ENCODE measurements at regions not wholly inside any gene's neighbourhood (a gene's known extent, or its start where the extent isn't known, plus 50 kb on each side); places are given as distances from the start of the nearest gene placed in this dataset.
"Not testable (repeated sequence)": the region's sequence is repeated elsewhere in the genome, so short reads cannot be mapped to it uniquely, and the experiment has no call there.

DNA sequence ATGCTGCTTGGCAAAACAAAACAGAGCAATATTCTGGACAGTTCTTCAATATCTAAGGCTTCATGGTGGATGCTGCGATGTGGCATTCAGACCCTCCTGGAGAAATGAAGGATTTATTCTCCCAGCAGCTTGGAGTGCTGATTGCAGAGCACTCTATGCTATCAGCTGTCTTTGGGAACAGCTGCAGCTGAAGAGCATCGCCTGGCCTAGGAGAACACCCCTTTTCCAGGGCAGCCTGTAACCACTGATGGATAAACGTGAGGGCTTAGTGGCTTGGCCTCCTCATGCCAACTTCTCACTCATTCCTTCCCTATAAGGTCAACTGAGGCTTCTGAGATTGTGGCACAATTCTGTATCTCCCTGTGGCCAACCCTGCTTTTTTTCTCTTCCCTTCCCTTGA is 638.1 kb upstream of the CNTNAP2 start:
- intact Hi-C loops (cut with micrococcal nuclease): no loop called here

DNA sequence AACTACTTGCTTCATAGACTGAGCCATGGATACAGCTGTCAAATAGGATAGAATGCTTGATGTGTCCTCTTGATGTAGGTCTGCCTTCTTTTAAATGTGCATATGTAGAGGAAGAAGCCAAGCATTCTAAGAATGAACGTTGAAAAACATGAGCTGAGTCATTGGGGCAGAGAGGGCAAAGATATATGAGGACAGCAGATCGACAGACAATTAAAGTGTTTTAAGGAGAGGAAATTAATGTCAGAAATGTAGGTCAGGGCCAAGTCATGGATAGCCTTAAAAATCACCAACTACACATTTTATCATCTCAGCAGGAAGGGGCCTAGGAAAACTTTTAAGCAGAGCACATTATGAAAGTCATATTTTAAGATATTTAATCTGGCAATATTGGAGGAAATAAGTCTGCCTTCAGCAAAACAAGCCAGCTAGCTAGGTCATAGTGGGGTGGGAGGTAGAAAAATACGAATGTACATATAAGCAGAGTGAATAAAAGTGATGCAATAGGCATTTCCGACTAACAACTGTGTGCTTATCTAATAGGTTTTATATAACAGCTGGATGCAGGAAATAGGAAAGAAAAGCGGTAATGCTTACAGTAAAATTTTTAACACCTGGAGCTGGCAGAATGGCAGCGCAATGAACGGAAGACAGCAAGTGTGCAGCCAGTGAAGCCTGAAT is 638.3 kb upstream of the TPK1 start:
- intact Hi-C loops (cut with micrococcal nuclease): no loop called here

GRCh38 chr7:145471883-145472282 is 636.0 kb upstream of the TPK1 start:
- intact Hi-C loops (cut with micrococcal nuclease): no loop called here

DNA sequence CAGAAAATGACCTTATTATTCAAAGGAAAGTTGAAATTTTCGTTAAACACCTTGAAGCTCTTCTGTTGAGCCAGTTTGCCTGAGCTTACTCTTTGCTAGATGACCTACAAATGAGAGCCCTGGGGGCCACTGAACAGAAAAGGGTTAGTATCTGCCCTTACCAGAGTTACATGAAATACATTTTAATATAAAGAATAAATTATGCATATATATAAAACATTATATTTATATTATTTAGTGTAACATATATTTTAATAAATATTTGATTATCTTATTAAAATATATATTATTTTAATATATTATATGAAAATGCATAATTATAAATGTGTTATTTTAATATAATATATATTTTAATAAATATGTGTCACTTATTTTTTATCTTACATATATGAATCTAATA is 628.4 kb upstream of the TPK1 start:
- intact Hi-C loops (cut with micrococcal nuclease): no loop called here

- intact Hi-C loops (cut with micrococcal nuclease): no loop called here
Measured at GRCh38 chr7:145462463-145462862, 626.6 kb upstream of the TPK1 start.

DNA sequence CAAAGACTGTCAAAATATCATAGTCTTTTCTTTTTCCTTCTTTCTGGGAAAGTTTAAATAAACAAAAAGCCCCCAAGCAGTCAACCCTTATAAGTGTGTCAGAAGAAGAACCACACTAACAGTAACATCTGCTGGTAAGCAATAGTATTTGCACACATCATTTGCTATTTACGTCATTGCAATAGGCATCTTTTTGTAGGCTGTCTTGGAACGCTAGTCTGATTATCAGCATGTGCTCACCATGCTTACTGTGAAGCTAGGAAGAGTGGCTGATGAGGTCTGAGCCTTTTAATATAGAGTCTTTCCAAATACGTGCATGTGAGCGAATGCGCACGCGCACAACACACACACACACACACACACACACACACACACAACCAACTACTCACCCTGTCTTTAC is 599.0 kb upstream of the TPK1 start:
- intact Hi-C loops (cut with micrococcal nuclease): no loop called here

DNA sequence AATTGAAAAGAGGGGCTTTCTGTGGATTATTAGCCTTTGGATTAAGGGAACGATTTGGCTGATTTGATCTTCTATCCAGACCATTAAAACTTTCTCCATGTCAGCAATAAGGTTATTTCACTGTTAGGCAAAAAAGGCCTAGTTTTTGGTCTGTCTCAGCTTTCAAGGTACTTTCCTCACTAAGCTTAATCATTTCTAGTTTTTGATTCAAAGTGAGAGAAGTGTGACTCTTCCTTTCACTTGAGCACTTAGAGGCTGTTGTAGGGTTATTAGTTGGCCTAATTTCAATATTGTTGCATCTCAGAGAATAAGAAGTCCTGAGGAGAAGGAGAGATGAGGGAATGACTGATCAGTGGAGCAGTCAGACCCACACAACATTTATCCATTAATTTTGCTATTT is 596.0 kb upstream of the TPK1 start:
- intact Hi-C loops (cut with micrococcal nuclease): no loop called here

- intact Hi-C loops (cut with micrococcal nuclease): not testable (repeated sequence)
Measured at GRCh38 chr7:145418481-145418880, 582.6 kb upstream of the TPK1 start.

GRCh38 chr7:145411066-145411465 is 575.2 kb upstream of the TPK1 start:
- intact Hi-C loops (cut with micrococcal nuclease): no loop called here

- intact Hi-C loops (cut with micrococcal nuclease): no loop called here
Measured at GRCh38 chr7:145398758-145399157, 562.9 kb upstream of the TPK1 start.

DNA sequence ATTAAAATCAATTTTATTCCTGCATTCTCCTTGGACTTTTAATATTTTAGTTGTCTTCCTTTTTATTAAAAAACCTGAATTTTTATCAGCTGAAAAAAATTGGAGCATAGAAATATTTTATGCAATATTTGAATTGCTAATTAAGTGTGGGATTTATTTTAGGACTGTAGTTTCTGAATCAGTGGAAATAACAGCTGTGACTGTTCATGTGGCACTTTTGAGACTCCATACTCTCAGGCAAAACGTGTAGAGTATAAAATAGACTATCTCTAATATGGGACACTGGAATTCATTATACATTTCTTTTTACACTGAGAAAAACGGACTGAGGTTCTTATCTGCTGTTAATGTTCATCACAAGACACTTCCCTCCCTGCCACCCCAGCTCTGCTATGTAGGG is 558.3 kb upstream of the TPK1 start:
- intact Hi-C loops (cut with micrococcal nuclease): no loop called here

DNA sequence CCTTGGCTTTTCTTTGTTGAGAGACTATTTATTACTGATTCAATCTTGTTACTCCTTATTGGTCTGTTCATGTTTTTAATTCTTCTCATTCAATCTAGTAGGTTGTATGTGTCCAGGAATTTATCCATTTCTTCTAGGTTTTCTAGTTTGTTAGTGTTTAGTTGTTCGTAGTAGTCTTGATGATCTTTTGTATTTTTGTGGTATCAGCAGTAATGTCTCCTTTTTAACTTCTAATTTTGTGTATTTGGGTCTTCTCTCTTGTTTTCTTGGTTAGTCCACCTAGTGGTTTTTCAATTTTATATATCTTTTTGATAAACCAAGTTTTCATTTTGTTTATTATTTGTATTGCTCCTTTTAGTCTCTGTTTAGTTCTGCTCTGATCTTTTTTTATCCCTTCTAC is 546.9 kb upstream of the TPK1 start:
- intact Hi-C loops (cut with micrococcal nuclease): no loop called here

DNA sequence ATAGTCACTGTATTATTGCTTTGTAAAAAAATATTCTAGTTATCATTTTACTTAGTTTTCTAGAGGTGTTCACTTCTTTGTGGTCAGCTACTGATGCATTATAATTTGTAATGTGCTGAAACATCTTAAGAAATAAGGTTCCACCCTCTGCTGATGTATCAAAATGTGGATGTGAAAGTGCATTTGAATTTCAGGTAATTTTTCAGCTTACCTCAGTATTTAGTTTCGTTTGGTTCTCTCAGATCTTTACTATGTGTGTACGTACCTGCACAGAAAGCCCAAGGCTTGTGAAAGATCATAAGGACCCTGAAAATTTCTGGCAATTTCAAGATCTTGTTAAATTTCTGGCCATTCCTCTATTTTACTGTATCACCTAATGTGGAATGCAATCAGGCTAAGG is 542.3 kb upstream of the TPK1 start:
- intact Hi-C loops (cut with micrococcal nuclease): no loop called here

DNA sequence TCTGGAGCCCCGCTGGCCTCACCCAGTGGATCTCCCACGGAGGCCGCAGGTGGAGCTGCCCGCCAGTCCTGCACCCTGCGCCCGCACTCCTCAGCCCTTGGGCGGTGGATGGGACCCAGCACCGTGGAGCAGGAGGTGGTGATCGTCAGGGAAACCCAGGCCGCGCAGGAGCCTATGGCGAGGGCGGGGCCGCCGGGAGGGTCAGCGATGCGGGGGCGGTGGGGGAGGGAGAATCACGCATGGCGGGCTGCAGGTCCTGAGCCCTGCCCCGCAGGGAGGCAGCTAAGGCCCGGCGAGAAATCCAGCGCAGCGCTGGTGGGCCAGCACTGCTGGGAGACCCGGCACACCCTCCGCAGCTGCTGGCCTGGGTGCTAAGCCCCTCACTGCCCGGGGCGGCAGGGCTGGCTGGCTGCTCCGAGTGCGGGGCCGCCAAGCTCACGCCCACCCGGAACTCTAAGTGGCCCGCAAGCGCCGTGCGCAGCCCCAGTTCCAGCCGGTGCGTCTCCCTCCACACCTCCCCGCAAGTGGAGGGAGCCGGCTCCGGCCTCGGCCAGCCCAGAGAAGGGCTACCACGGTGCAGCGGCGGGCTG is 524.8 kb upstream of the TPK1 start:
- intact Hi-C loops (cut with micrococcal nuclease): no loop called here

DNA sequence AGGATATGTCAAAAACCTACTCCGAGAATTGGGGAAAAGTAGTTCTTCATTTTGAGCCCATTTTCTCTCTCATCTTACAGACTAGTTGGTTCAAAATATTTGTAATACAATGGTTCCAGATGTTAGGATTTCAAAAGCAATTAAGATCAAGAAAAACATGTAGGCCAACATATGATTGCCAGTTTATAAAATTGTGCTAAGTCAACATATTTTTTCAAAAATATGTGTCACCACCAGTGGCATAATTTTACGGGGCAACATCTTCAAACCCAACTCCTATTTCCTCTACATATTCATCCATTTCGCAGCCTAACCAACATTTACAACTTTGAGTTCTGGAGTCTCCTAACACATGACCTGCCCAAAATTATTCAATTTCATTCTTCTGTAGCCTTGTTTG is 514.5 kb upstream of the TPK1 start:
- intact Hi-C loops (cut with micrococcal nuclease): no loop called here

GRCh38 chr7:145349452-145349851 is 513.6 kb upstream of the TPK1 start:
- intact Hi-C loops (cut with micrococcal nuclease): not testable (repeated sequence)

DNA sequence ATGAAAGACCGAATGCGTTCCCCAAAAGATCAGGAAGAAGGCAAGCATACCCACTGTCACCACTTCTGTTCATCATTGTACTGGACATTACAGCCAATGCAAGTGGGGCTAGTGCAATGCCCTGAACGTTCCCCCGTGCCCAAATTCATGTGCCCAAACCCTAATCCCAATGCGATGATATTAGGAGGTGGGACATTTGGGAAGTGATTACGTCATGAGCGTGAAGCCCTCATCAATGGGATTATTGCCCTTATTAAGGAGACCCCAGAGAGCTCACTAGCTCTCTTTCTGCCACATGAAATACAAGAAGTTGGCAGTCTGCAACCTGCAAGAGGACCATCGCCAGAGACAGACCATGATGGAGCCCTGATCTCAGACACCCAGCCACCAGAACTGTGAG is 511.4 kb upstream of the TPK1 start:
- intact Hi-C loops (cut with micrococcal nuclease): no loop called here

DNA sequence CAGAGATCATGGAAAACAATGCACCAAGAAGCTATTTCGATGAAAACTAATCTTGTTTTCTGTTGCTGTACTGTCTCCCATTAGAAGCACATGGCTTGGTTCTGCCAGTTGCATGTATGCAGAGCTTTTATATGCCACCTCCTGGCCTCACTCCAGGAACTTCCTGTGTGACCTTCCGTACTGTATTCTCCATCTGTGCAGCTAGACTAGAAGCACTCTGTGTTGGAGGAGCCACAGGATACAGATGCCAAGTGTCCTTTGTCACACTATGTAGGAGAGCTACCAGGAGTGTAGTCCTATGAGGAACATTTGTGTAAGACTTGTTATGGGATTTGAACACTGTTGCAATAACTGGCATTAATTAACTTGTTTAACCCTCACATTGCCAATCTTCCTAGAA is 503.5 kb upstream of the TPK1 start:
- intact Hi-C loops (cut with micrococcal nuclease): no loop called here

- intact Hi-C loops (cut with micrococcal nuclease): no loop called here
Measured at GRCh38 chr7:145331522-145331921, 495.7 kb upstream of the TPK1 start.

DNA sequence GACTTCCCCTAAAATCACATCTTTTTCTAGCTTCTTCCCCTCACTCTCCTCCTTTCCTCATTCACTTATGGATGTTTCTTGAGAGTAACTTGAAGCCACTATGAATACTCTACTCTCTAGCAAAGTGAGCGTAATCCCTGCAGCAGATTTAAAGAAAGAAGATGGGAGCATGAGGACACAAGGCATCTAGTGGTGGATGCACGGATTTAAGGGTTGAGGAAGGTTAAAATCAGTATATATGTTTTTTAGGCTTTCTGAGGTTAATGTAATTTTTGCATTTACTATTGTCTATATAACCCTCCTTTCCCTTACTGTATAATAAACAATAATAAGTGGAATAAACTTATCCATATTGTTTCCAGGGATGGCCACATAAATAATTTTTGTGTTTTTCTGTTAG is 495.2 kb upstream of the TPK1 start:
- intact Hi-C loops (cut with micrococcal nuclease): no loop called here

GRCh38 chr7:145327646-145328045 is 491.8 kb upstream of the TPK1 start:
- intact Hi-C loops (cut with micrococcal nuclease): no loop called here

DNA sequence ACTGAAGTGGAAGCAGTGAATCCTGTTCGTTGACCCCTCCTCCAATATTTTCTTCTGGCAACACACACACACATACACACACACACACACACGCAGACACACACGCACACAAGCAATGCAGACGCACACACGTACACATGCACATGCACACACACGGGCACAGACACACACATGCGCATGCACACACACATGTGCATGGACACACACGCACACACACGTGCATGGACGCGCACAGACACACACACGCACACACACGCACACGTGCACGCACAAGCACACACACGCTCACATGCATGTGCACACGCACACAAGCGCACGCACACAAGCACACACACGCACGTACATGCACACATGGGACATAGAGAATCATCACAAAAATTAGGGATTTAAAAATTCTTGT is 488.2 kb upstream of the TPK1 start:
- intact Hi-C loops (cut with micrococcal nuclease): no loop called here

- intact Hi-C loops (cut with micrococcal nuclease): no loop called here
Measured at GRCh38 chr7:145313551-145313950, 477.7 kb upstream of the TPK1 start.

- intact Hi-C loops (cut with micrococcal nuclease): loop anchor here (5.0 kb wide), 1 partner anchor 701 kb away; no protein-coding TSS in a partner anchor
Measured at GRCh38 chr7:145293754-145294153, 457.9 kb upstream of the TPK1 start.

Measured in T-helper 1 cell treated with Interleukin-12 subunit alpha and Interleukin-12 subunit beta and Interleukin-4 antibody, amounts not matched to agents 30 ng/mL and 1 ng/mL, for 36 hours (primary cell).